ENCODE measurements at regions not wholly inside any gene's neighbourhood (a gene's known extent, or its start where the extent isn't known, plus 50 kb on each side); places are given as distances from the start of the nearest gene placed in this dataset.

DNA sequence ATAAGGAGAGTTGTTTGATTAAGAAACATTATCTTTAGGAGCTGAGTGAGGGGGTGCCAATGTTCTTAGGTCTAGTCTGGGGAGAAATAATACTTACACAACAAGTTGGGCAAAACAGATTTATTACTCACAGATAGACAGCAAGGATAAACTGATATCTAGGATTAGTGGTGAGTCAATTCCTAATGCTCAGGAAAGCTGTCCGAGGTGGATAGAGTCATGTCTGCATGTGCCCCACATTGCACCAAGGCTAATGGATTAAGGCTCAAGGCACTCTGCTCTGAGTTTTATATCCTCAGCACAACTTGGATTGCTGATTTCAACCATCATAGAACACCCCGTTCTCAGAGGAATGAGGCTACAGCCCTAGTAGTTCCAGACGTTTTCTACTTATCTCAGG lies 1042.3 kb downstream of the OTOL1 start:
- Histone ChIP-seq H3K4me1 (ENCODE audit: control insufficient read depth in 2 of 2, insufficient read depth in 2 of 2, low read length in 2 of 2) (no peaks in the 10 kb centered on the region), H3K36me3 (ENCODE audit: control insufficient read depth in 2 of 2, insufficient read depth in 2 of 2, low read length in 2 of 2) (no peaks in the 10 kb centered on the region), H3K4me3 (ENCODE audit: low read length in 2 of 2) (no peak overlapping the region), H3K9ac (ENCODE audit: low read depth in 1 of 2, low read length in 2 of 2) (no peak overlapping the region), H3K27ac (ENCODE audit: low read depth in 2 of 2, low read length in 2 of 2) (no peak overlapping the region), H3K27me3 (ENCODE audit: control insufficient read depth in 2 of 2, insufficient read depth in 2 of 2, low read length in 2 of 2) (no peaks in the 10 kb centered on the region), H3K9me3 (ENCODE audit: control insufficient read depth in 2 of 2, low read length in 2 of 2) (no peaks in the 10 kb centered on the region)

DNA sequence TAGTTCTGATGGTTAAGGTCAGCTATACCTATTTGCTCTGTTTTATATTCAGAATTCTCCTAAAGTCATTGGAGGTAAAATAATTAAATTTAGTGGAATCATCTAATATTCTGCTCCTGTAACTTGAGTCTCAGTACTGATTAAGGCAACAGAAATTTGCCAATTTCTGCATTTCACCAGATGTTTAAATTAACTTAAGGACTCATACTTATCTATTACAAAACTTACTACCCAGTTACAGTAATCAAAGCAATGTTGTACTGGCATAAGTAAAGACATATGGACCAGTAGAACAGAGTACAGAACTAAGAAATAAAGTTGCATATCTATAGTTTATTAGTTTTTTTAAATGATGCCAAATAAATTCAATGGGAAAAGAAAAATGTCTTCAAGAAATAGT lies 1043.8 kb downstream of the OTOL1 start:
- Histone ChIP-seq H3K27me3 (ENCODE audit: control insufficient read depth in 2 of 2, insufficient read depth in 2 of 2, low read length in 2 of 2) (no peaks in the 10 kb centered on the region), H3K9me3 (ENCODE audit: control insufficient read depth in 2 of 2, low read length in 2 of 2) (no peaks in the 10 kb centered on the region), H3K4me1 (ENCODE audit: control insufficient read depth in 2 of 2, insufficient read depth in 2 of 2, low read length in 2 of 2) (no peaks in the 10 kb centered on the region), H3K9ac (ENCODE audit: low read depth in 1 of 2, low read length in 2 of 2) (no peak overlapping the region), H3K4me3 (ENCODE audit: low read length in 2 of 2) (no peak overlapping the region), H3K36me3 (ENCODE audit: control insufficient read depth in 2 of 2, insufficient read depth in 2 of 2, low read length in 2 of 2) (no peaks in the 10 kb centered on the region), H3K27ac (ENCODE audit: low read depth in 2 of 2, low read length in 2 of 2) (no peak overlapping the region)

DNA sequence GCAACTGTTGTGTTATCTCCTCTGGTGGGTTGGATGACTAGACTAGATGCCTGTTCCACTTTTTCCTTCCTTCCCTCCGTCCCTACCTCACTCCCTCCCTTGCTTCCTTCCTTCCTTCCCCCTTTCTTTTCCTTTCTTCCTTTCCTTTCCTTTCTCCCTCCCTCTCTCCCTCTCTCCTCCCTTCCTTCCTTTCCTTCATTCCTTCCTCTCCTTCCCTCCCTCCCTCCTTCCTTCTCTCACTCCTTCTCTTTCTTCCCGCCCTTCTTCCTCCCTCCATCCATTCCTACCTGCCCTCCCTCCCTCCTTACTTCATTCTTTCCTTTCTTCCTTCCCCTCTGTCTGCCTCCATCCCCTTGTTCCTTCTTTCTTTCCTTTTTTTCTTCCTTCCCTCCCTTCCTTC lies 1045.3 kb downstream of the OTOL1 start:
- no peaks in the 10 kb centered on the region for H3K27me3 ChIP-seq (ENCODE audit: control insufficient read depth in 2 of 2, insufficient read depth in 2 of 2, low read length in 2 of 2)
- H3K9ac ChIP-seq (ENCODE audit: low read depth in 1 of 2, low read length in 2 of 2), result no peak overlapping the region
- no peaks in the 10 kb centered on the region for H3K9me3 ChIP-seq (ENCODE audit: control insufficient read depth in 2 of 2, low read length in 2 of 2)
- H3K36me3 ChIP-seq (ENCODE audit: control insufficient read depth in 2 of 2, insufficient read depth in 2 of 2, low read length in 2 of 2), result no peaks in the 10 kb centered on the region
- H3K4me3 ChIP-seq (ENCODE audit: low read length in 2 of 2), result no peak overlapping the region
- no peaks in the 10 kb centered on the region for H3K4me1 ChIP-seq (ENCODE audit: control insufficient read depth in 2 of 2, insufficient read depth in 2 of 2, low read length in 2 of 2)
- H3K27ac ChIP-seq (ENCODE audit: low read depth in 2 of 2, low read length in 2 of 2), result no peak overlapping the region

DNA sequence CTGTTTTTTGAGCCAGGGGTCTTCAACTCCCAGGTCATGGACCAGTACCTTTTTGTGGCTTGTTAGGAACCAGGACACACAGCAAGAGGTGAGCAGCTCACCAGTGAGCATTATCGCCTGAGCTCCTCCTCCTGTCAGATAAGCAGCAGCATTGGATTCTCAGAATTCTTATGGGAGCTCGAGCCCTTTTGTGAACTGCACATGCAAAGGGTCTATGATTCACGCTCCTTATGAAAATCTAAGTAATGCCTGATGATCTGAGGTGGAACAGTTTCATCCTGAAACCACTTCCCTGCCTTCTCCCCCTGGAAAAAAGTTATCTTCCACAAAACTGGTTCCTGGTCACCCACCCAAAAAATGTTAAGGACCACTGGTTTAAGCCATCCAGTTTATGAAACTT lies 1047.6 kb downstream of the OTOL1 start:
- Histone ChIP-seq H3K27ac (ENCODE audit: low read depth in 2 of 2, low read length in 2 of 2) (no peak overlapping the region), H3K9ac (ENCODE audit: low read depth in 1 of 2, low read length in 2 of 2) (no peak overlapping the region), H3K4me1 (ENCODE audit: control insufficient read depth in 2 of 2, insufficient read depth in 2 of 2, low read length in 2 of 2) (no peaks in the 10 kb centered on the region), H3K27me3 (ENCODE audit: control insufficient read depth in 2 of 2, insufficient read depth in 2 of 2, low read length in 2 of 2) (no peaks in the 10 kb centered on the region), H3K36me3 (ENCODE audit: control insufficient read depth in 2 of 2, insufficient read depth in 2 of 2, low read length in 2 of 2) (no peaks in the 10 kb centered on the region), H3K4me3 (ENCODE audit: low read length in 2 of 2) (no peak overlapping the region), H3K9me3 (ENCODE audit: control insufficient read depth in 2 of 2, low read length in 2 of 2) (no peaks in the 10 kb centered on the region)

DNA sequence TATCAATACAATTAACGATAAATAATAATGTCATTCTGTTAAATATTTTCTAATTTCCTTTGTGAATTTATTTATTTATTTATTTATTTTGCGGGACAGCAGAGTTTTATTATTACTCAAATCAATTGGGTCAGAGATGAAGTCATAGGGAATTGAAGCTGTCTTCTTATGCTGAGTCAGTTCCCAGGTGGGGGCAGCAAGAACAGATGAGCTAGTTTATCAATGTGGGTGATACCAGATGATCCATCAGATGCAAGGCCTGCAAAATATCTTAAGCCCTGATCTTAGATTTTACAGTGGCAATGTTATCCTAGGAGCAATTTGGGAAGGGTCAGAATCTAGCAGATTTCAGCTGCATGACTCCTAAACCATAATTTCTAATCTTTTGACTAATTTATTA lies 1050.3 kb downstream of the OTOL1 start:
- Histone ChIP-seq H3K9me3 (ENCODE audit: control insufficient read depth in 2 of 2, low read length in 2 of 2) (no peaks in the 10 kb centered on the region), H3K36me3 (ENCODE audit: control insufficient read depth in 2 of 2, insufficient read depth in 2 of 2, low read length in 2 of 2) (no peaks in the 10 kb centered on the region)

DNA sequence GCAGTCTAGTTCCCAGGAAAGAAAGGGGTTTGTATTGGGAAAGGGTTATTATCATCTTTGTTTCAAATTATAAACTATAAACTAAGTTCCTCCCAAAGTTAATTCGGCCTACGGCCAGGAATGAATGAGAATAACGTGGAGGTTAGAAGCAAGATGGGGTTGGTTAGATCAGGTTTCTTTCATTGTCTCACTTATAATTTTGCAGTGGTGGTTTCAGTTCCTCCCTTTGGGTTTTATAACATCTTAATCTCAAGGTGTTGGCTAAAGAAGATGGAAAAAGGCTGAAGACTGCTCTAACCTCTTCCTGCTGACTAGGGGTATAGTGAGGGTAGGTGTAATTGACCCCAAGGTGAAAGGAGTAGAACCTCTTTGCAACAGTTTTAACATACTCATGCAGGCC lies 1050.7 kb downstream of the OTOL1 start:
- Histone ChIP-seq H3K27ac (ENCODE audit: low read depth in 2 of 2, low read length in 2 of 2) (no peak overlapping the region), H3K36me3 (ENCODE audit: control insufficient read depth in 2 of 2, insufficient read depth in 2 of 2, low read length in 2 of 2) (no peaks in the 10 kb centered on the region), H3K27me3 (ENCODE audit: control insufficient read depth in 2 of 2, insufficient read depth in 2 of 2, low read length in 2 of 2) (no peaks in the 10 kb centered on the region), H3K4me3 (ENCODE audit: low read length in 2 of 2) (no peak overlapping the region), H3K4me1 (ENCODE audit: control insufficient read depth in 2 of 2, insufficient read depth in 2 of 2, low read length in 2 of 2) (no peaks in the 10 kb centered on the region), H3K9me3 (ENCODE audit: control insufficient read depth in 2 of 2, low read length in 2 of 2) (no peaks in the 10 kb centered on the region), H3K9ac (ENCODE audit: low read depth in 1 of 2, low read length in 2 of 2) (no peak overlapping the region)

More for the DNA sequence above, 1050.3 kb downstream of the OTOL1 start:
- Histone ChIP-seq H3K4me3 (ENCODE audit: low read length in 2 of 2) (no peak overlapping the region), H3K27me3 (ENCODE audit: control insufficient read depth in 2 of 2, insufficient read depth in 2 of 2, low read length in 2 of 2) (no peaks in the 10 kb centered on the region), H3K4me1 (ENCODE audit: control insufficient read depth in 2 of 2, insufficient read depth in 2 of 2, low read length in 2 of 2) (no peaks in the 10 kb centered on the region), H3K9ac (ENCODE audit: low read depth in 1 of 2, low read length in 2 of 2) (no peak overlapping the region), H3K27ac (ENCODE audit: low read depth in 2 of 2, low read length in 2 of 2) (no peak overlapping the region)

DNA sequence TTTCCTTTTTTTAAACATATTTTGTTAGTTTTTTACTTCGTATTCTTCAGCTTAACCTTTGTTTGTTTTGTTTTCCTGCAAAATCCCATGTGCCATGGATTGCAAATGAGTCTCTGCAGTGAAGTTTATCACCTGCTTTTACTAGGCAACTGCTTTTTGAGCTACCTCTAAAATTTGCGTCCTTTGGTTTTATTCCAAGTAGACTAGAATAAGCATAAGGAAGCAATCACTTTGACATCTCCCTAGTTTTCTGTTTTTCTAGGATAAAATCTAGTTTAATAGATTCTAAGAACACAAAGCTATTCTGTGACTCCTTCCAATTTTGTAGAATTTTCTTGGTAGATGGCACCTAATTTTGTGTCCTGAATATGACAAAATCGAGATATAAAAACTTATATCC lies 1059.2 kb downstream of the OTOL1 start:
- Histone ChIP-seq H3K9me3 (ENCODE audit: control insufficient read depth in 2 of 2, low read length in 2 of 2) (no peaks in the 10 kb centered on the region), H3K9ac (ENCODE audit: low read depth in 1 of 2, low read length in 2 of 2) (no peak overlapping the region), H3K4me1 (ENCODE audit: control insufficient read depth in 2 of 2, insufficient read depth in 2 of 2, low read length in 2 of 2) (no peaks in the 10 kb centered on the region), H3K27me3 (ENCODE audit: control insufficient read depth in 2 of 2, insufficient read depth in 2 of 2, low read length in 2 of 2) (no peaks in the 10 kb centered on the region), H3K4me3 (ENCODE audit: low read length in 2 of 2) (no peak overlapping the region), H3K27ac (ENCODE audit: low read depth in 2 of 2, low read length in 2 of 2) (no peak overlapping the region), H3K36me3 (ENCODE audit: control insufficient read depth in 2 of 2, insufficient read depth in 2 of 2, low read length in 2 of 2) (no peaks in the 10 kb centered on the region)

DNA sequence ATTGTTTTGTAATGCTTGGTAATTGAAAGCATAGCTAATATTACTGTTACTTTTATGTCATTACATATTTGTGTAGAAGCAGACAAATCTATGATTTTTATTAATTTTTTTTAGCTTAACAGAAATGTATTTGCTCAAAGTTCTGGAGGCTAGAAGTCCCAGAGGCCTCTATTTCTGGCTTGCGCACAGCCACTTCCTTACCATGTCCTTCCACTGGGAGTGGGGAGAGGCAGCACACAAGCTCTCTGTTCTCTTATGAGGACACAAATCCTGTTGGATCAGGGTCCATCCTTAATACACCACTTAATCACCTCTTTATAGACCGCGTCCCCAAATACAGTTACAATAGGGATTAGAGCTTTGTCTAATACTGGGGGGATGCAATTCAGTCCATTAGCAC lies 1061.4 kb downstream of the OTOL1 start:
- Histone ChIP-seq H3K36me3 (ENCODE audit: control insufficient read depth in 2 of 2, insufficient read depth in 2 of 2, low read length in 2 of 2) (no peaks in the 10 kb centered on the region), H3K4me3 (ENCODE audit: low read length in 2 of 2) (no peak overlapping the region), H3K4me1 (ENCODE audit: control insufficient read depth in 2 of 2, insufficient read depth in 2 of 2, low read length in 2 of 2) (no peaks in the 10 kb centered on the region), H3K9ac (ENCODE audit: low read depth in 1 of 2, low read length in 2 of 2) (no peak overlapping the region), H3K27ac (ENCODE audit: low read depth in 2 of 2, low read length in 2 of 2) (no peak overlapping the region), H3K9me3 (ENCODE audit: control insufficient read depth in 2 of 2, low read length in 2 of 2) (no peaks in the 10 kb centered on the region), H3K27me3 (ENCODE audit: control insufficient read depth in 2 of 2, insufficient read depth in 2 of 2, low read length in 2 of 2) (no peaks in the 10 kb centered on the region)

DNA sequence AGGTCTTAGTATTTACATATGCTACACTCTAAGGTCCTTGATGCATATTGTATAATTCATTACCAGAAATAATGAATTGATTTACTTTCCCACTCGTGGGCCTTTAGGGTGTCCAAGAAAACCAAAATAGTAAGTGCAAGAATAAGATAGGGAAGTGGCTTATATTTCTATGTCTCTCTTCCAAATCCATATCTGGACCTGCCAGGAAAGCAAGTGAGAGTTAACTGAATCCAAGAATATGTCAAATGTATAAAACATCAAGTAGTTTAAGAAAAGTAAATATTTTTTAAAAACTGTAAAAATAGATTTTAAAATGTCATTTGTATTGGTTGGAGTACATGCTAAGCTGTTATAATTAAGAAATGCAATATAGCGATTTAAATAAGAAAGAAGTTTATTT lies 1072.1 kb downstream of the OTOL1 start:
- no peak overlapping the region for H3K4me3 ChIP-seq (ENCODE audit: low read length in 2 of 2)
- no peak overlapping the region for H3K27ac ChIP-seq (ENCODE audit: low read depth in 2 of 2, low read length in 2 of 2)
- H3K27me3 ChIP-seq (ENCODE audit: control insufficient read depth in 2 of 2, insufficient read depth in 2 of 2, low read length in 2 of 2), result no peaks in the 10 kb centered on the region
- no peaks in the 10 kb centered on the region for H3K36me3 ChIP-seq (ENCODE audit: control insufficient read depth in 2 of 2, insufficient read depth in 2 of 2, low read length in 2 of 2)
- peaks cover 4% of the 10 kb centered on the region in 2 donors for H3K4me1 ChIP-seq (ENCODE audit: control insufficient read depth in 2 of 2, insufficient read depth in 2 of 2, low read length in 2 of 2)
- H3K9ac ChIP-seq (ENCODE audit: low read depth in 1 of 2, low read length in 2 of 2), result no peak overlapping the region
- H3K9me3 ChIP-seq (ENCODE audit: control insufficient read depth in 2 of 2, low read length in 2 of 2), result no peaks in the 10 kb centered on the region

DNA sequence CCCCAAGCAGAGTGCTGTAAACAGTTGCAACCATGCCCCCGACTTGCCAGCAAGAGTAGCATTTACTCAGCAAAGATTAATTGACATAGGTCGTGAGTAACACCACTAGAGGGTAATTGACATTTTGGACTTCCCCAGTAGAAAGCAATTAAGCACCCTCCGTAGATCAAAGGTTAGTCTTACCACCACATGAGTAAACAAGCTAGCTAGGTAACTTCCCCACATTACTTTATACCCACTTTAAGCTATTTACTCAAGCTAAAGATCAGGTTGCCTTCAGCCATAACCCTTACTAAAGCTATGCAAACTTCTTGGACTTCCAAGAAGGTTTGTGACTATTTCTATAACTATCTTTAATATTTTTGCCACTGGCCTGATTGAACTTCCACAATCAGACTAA lies 1072.7 kb downstream of the OTOL1 start:
- Histone ChIP-seq H3K4me3 (ENCODE audit: low read length in 2 of 2) (no peak overlapping the region), H3K27ac (ENCODE audit: low read depth in 2 of 2, low read length in 2 of 2) (no peak overlapping the region), H3K36me3 (ENCODE audit: control insufficient read depth in 2 of 2, insufficient read depth in 2 of 2, low read length in 2 of 2) (no peaks in the 10 kb centered on the region), H3K27me3 (ENCODE audit: control insufficient read depth in 2 of 2, insufficient read depth in 2 of 2, low read length in 2 of 2) (no peaks in the 10 kb centered on the region), H3K9ac (ENCODE audit: low read depth in 1 of 2, low read length in 2 of 2) (no peak overlapping the region), H3K4me1 (ENCODE audit: control insufficient read depth in 2 of 2, insufficient read depth in 2 of 2, low read length in 2 of 2) (peaks cover 4% of the 10 kb centered on the region in 2 donors), H3K9me3 (ENCODE audit: control insufficient read depth in 2 of 2, low read length in 2 of 2) (no peaks in the 10 kb centered on the region)

DNA sequence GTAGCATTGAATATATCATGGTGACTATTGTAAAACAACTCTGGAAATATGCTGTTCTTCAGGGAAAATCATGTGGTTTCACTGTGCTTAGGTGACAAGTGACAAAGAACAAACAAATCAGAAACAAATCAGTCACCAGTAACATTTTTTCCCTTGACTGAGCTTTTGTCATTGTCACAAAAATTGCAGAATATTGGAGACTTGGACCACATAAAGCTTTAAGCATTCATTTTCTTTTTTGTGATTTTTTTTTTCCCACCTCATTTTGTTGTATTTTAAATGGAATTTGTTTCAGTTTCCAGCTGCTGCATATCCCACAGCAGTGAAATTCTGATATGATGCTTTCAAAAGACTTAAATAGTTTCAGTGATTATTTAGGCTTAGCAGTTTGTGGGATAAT lies 1088.4 kb downstream of the OTOL1 start:
- no peaks in the 10 kb centered on the region for H3K27me3 ChIP-seq (ENCODE audit: control insufficient read depth in 2 of 2, insufficient read depth in 2 of 2, low read length in 2 of 2)
- no peak overlapping the region for H3K9ac ChIP-seq (ENCODE audit: low read depth in 1 of 2, low read length in 2 of 2)
- H3K4me3 ChIP-seq (ENCODE audit: low read length in 2 of 2), result no peak overlapping the region
- H3K27ac ChIP-seq (ENCODE audit: low read depth in 2 of 2, low read length in 2 of 2), result no peak overlapping the region
- H3K9me3 ChIP-seq (ENCODE audit: control insufficient read depth in 2 of 2, low read length in 2 of 2), result no peaks in the 10 kb centered on the region
- no peaks in the 10 kb centered on the region for H3K36me3 ChIP-seq (ENCODE audit: control insufficient read depth in 2 of 2, insufficient read depth in 2 of 2, low read length in 2 of 2)
- no peaks in the 10 kb centered on the region for H3K4me1 ChIP-seq (ENCODE audit: control insufficient read depth in 2 of 2, insufficient read depth in 2 of 2, low read length in 2 of 2)
